ENCODE measurements at regions not wholly inside any gene's neighbourhood (a gene's known extent, or its start where the extent isn't known, plus 50 kb on each side); places are given as distances from the start of the nearest gene placed in this dataset.

- Histone ChIP-seq H3K79me2 (replicated peaks; ENCODE audit: insufficient read depth, low read length) (no peaks in the 10 kb centered on the region), H3K9me2 (ENCODE audit: insufficient read depth, low read length) (no peaks in the 10 kb centered on the region), H3K36me3 (ENCODE audit: insufficient read depth, low read length) (no peaks in the 10 kb centered on the region), H3K27ac (ENCODE audit: low read length) (no peak overlapping the region), H3K9ac (ENCODE audit: low read length) (no peak overlapping the region), H4K20me1 (ENCODE audit: insufficient read depth) (no peaks in the 10 kb centered on the region), H3K4me3 (ENCODE audit: low read length) (no peak overlapping the region), H3K9me3 (ENCODE audit: low read length) (peaks cover 4% of the 10 kb centered on the region), H3K27me3 (ENCODE audit: insufficient read depth, low read depth, low read length) (no peaks in the 10 kb centered on the region), H3F3A (ENCODE audit: insufficient read depth, low read length, poor library complexity, severe bottlenecking) (no peaks in the 10 kb centered on the region), H3K4me2 (ENCODE audit: low read length) (no peak overlapping the region), H2AFZ (ENCODE audit: low read depth, low read length) (no peak overlapping the region)
- TF ChIP-seq CTCF (IDR thresholded peaks at IDR 0.05; ENCODE audit: poor library complexity, severe bottlenecking) (no peak), POLR2AphosphoS5 (IDR thresholded peaks at IDR 0.05) (no peak), MXI1 (conservative IDR thresholded peaks at IDR 0.05; ENCODE audit: poor library complexity, severe bottlenecking) (no peak), SMC3 (conservative IDR thresholded peaks at IDR 0.05; ENCODE audit: poor library complexity) (no peak), EZH2 (IDR thresholded peaks at IDR 0.05; ENCODE audit: borderline replicate concordance, insufficient read depth, low read length, poor library complexity, severe bottlenecking) (no peak), RAD21 (conservative IDR thresholded peaks at IDR 0.05) (no peak), TAF1 (IDR thresholded peaks at IDR 0.05; ENCODE audit: low read depth) (no peak), EP300 (conservative IDR thresholded peaks at IDR 0.05; ENCODE audit: poor library complexity, severe bottlenecking) (no peak)
- TF ChIP-seq, protein P1, sequence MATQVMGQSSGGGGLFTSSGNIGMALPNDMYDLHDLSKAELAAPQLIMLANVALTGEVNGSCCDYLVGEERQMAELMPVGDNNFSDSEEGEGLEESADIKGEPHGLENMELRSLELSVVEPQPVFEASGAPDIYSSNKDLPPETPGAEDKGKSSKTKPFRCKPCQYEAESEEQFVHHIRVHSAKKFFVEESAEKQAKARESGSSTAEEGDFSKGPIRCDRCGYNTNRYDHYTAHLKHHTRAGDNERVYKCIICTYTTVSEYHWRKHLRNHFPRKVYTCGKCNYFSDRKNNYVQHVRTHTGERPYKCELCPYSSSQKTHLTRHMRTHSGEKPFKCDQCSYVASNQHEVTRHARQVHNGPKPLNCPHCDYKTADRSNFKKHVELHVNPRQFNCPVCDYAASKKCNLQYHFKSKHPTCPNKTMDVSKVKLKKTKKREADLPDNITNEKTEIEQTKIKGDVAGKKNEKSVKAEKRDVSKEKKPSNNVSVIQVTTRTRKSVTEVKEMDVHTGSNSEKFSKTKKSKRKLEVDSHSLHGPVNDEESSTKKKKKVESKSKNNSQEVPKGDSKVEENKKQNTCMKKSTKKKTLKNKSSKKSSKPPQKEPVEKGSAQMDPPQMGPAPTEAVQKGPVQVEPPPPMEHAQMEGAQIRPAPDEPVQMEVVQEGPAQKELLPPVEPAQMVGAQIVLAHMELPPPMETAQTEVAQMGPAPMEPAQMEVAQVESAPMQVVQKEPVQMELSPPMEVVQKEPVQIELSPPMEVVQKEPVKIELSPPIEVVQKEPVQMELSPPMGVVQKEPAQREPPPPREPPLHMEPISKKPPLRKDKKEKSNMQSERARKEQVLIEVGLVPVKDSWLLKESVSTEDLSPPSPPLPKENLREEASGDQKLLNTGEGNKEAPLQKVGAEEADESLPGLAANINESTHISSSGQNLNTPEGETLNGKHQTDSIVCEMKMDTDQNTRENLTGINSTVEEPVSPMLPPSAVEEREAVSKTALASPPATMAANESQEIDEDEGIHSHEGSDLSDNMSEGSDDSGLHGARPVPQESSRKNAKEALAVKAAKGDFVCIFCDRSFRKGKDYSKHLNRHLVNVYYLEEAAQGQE (IDR thresholded peaks at IDR 0.05; ENCODE audit: borderline replicate concordance): no peak
Observed at GRCh38 chr17:22461460-22462145, 769.3 kb downstream of the KCNJ18 start.

- TF ChIP-seq TAF1 (IDR thresholded peaks at IDR 0.05; ENCODE audit: low read depth) (no peak), EZH2 (IDR thresholded peaks at IDR 0.05; ENCODE audit: borderline replicate concordance, insufficient read depth, low read length, poor library complexity, severe bottlenecking) (no peak), MXI1 (conservative IDR thresholded peaks at IDR 0.05; ENCODE audit: poor library complexity, severe bottlenecking) (no peak), CTCF (IDR thresholded peaks at IDR 0.05; ENCODE audit: poor library complexity, severe bottlenecking) (no peak), RAD21 (conservative IDR thresholded peaks at IDR 0.05) (no peak), POLR2AphosphoS5 (IDR thresholded peaks at IDR 0.05) (no peak), EP300 (conservative IDR thresholded peaks at IDR 0.05; ENCODE audit: poor library complexity, severe bottlenecking) (no peak), SMC3 (conservative IDR thresholded peaks at IDR 0.05; ENCODE audit: poor library complexity) (no peak)
- TF ChIP-seq, protein P1 (IDR thresholded peaks at IDR 0.05; ENCODE audit: borderline replicate concordance): no peak
- Histone ChIP-seq H3K36me3 (ENCODE audit: insufficient read depth, low read length) (no peaks in the 10 kb centered on the region), H3K79me2 (replicated peaks; ENCODE audit: insufficient read depth, low read length) (no peaks in the 10 kb centered on the region), H2AFZ (ENCODE audit: low read depth, low read length) (no peak overlapping the region), H3K9me2 (ENCODE audit: insufficient read depth, low read length) (no peaks in the 10 kb centered on the region), H3K9ac (ENCODE audit: low read length) (no peak overlapping the region), H3K9me3 (ENCODE audit: low read length) (peaks cover 4% of the 10 kb centered on the region), H3F3A (ENCODE audit: insufficient read depth, low read length, poor library complexity, severe bottlenecking) (no peaks in the 10 kb centered on the region), H3K27ac (ENCODE audit: low read length) (no peak overlapping the region), H4K20me1 (ENCODE audit: insufficient read depth) (no peaks in the 10 kb centered on the region), H3K4me3 (ENCODE audit: low read length) (no peak overlapping the region), H3K27me3 (ENCODE audit: insufficient read depth, low read depth, low read length) (no peaks in the 10 kb centered on the region), H3K4me2 (ENCODE audit: low read length) (no peak overlapping the region)
Observed at GRCh38 chr17:22462461-22462860, 770.1 kb downstream of the KCNJ18 start.
